SK-N-SH treated with all-trans-retinoic acid at 6 μM for 48 hours (cell line): ENCODE measurements at regions not wholly inside any gene's neighbourhood (a gene's known extent, or its start where the extent isn't known, plus 50 kb on each side); places are given as distances from the start of the nearest gene placed in this dataset.

Experiments used
- ATAC-seq: fragments of 200-7000 bp; cut with Tn5 transposase; 3 replicates; pipeline ENCODE4 v1.9.1; 2020; ENCODE audit warnings: mild to moderate bottlenecking, moderate library complexity
- ARNTL ChIP-seq: fragments of 450-650 bp; formaldehyde crosslinking; IDR thresholded peaks from 2 replicates; pipeline ENCODE4 v1.5.0; 2020; ENCODE audit warnings: low read depth, mild to moderate bottlenecking, moderate library complexity, borderline replicate concordance
- BACH2 ChIP-seq: fragments of 250-450 bp; sonication (Bioruptor Pico); IDR thresholded peaks from 2 replicates; pipeline ENCODE4 v1.9.0; 2021; ENCODE audit warnings: mild to moderate bottlenecking, borderline replicate concordance
- CSDC2 ChIP-seq: fragments of 250-450 bp; sonication (Bioruptor Pico); IDR thresholded peaks from 2 replicates; pipeline ENCODE4 v1.5.0; 2020; ENCODE audit warnings: mild to moderate bottlenecking, moderate library complexity
- ESRRG ChIP-seq: fragments of 250-450 bp; sonication (Bioruptor Pico); IDR thresholded peaks from 2 replicates; pipeline ENCODE4 v1.6.1; 2021; ENCODE audit warnings: mild to moderate bottlenecking
- GLIS3 ChIP-seq: fragments of 250-450 bp; sonication (Bioruptor Pico); IDR thresholded peaks from 2 replicates; pipeline ENCODE4 v1.5.0; 2020; ENCODE audit warnings: mild to moderate bottlenecking, moderate library complexity
- ISL1 ChIP-seq: fragments of 250-450 bp; sonication (Bioruptor Pico); IDR thresholded peaks from 2 replicates; pipeline ENCODE4 v2.1.2; 2022; ENCODE audit warnings: mild to moderate bottlenecking, moderate library complexity
- OSR1 ChIP-seq: fragments of 250-450 bp; sonication (Bioruptor Pico); IDR thresholded peaks from 2 replicates; pipeline ENCODE4 v1.8.0; 2022; ENCODE audit warnings: moderate library complexity, mild to moderate bottlenecking, inconsistent platforms
- POU6F1 ChIP-seq: fragments of 250-450 bp; sonication (Bioruptor Pico); IDR thresholded peaks from 2 replicates; pipeline ENCODE4 v1.8.0; 2021; ENCODE audit warnings: low read depth, mild to moderate bottlenecking, moderate library complexity, borderline replicate concordance
- PPARA ChIP-seq: fragments of 250-450 bp; sonication (Bioruptor Pico); IDR thresholded peaks from 2 replicates; pipeline ENCODE4 v1.5.0; 2020; ENCODE audit warnings: mild to moderate bottlenecking, borderline replicate concordance
- RARB ChIP-seq: fragments of 250-450 bp; sonication (Bioruptor Pico); IDR thresholded peaks from 2 replicates; pipeline ENCODE4 v1.8.0; 2021; ENCODE audit warnings: mild to moderate bottlenecking, moderate library complexity
- TOX ChIP-seq: fragments of 250-450 bp; sonication (Bioruptor Pico); IDR thresholded peaks from 2 replicates; pipeline ENCODE4 v1.8.0; 2021; ENCODE audit warnings: mild to moderate bottlenecking, moderate library complexity, borderline replicate concordance
- TSHZ2 ChIP-seq: fragments of 250-450 bp; sonication (Bioruptor Pico); IDR thresholded peaks from 2 replicates; pipeline ENCODE4 v1.5.0; 2020; ENCODE audit warnings: mild to moderate bottlenecking, moderate library complexity
- ZC3H10 ChIP-seq: fragments of 250-450 bp; sonication (Bioruptor Pico); IDR thresholded peaks from 2 replicates; pipeline ENCODE4 v1.5.1; 2021; ENCODE audit warnings: mild to moderate bottlenecking, moderate library complexity
- ZFP3 ChIP-seq: fragments of 250-450 bp; sonication (Bioruptor Pico); IDR thresholded peaks from 2 replicates; pipeline ENCODE4 v1.5.0; 2020; ENCODE audit warnings: mild to moderate bottlenecking, moderate library complexity
- ZFP30 ChIP-seq: fragments of 450-650 bp; formaldehyde crosslinking; IDR thresholded peaks from 2 replicates; pipeline ENCODE4 v1.5.0; 2022; ENCODE audit warnings: mild to moderate bottlenecking, moderate library complexity
- ZNF565 ChIP-seq: fragments of 450-650 bp; formaldehyde crosslinking; conservative IDR thresholded peaks from 2 replicates; pipeline ENCODE4 v1.5.0; 2020; ENCODE audit warnings: low read depth, mild to moderate bottlenecking, moderate library complexity
- ZNF70 ChIP-seq: fragments of 450-650 bp; formaldehyde crosslinking; IDR thresholded peaks from 2 replicates; pipeline ENCODE4 v1.5.0; 2020; ENCODE audit warnings: mild to moderate bottlenecking, moderate library complexity
- ZNF8 ChIP-seq: fragments of 450-650 bp; formaldehyde crosslinking; IDR thresholded peaks from 2 replicates; pipeline ENCODE4 v1.5.0; 2020; ENCODE audit warnings: mild to moderate bottlenecking, moderate library complexity
- TF ChIP-seq, protein P1 (sequence below): fragments of 250-450 bp; sonication (Bioruptor Pico); IDR thresholded peaks from 2 replicates; pipeline ENCODE4 v1.5.1; 2020; ENCODE audit warnings: low read depth, mild to moderate bottlenecking, moderate library complexity
- TF ChIP-seq, protein P2 (sequence below): fragments of 250-450 bp; sonication (Bioruptor Pico); IDR thresholded peaks from 2 replicates; pipeline ENCODE4 v1.8.0; 2020; ENCODE audit warnings: mild to moderate bottlenecking, moderate library complexity, borderline replicate concordance
- TF ChIP-seq, protein P3 (sequence below): fragments of 250-450 bp; sonication (Bioruptor Pico); IDR thresholded peaks from 2 replicates; pipeline ENCODE4 v1.5.1; 2021; ENCODE audit warnings: mild to moderate bottlenecking, moderate library complexity

GRCh38 chr4:81665649-81666048 is 193.9 kb upstream of the RASGEF1B start (continued):
- TF ChIP-seq, protein P1, sequence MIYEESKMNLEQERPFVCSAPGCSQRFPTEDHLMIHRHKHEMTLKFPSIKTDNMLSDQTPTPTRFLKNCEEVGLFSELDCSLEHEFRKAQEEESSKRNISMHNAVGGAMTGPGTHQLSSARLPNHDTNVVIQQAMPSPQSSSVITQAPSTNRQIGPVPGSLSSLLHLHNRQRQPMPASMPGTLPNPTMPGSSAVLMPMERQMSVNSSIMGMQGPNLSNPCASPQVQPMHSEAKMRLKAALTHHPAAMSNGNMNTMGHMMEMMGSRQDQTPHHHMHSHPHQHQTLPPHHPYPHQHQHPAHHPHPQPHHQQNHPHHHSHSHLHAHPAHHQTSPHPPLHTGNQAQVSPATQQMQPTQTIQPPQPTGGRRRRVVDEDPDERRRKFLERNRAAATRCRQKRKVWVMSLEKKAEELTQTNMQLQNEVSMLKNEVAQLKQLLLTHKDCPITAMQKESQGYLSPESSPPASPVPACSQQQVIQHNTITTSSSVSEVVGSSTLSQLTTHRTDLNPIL (CRISPR knock-in tag): no peak
- TF ChIP-seq OSR1 (CRISPR knock-in tag) (no peak), ISL1 (no peak), ZNF565 (CRISPR knock-in tag) (no peak), ZC3H10 (CRISPR knock-in tag) (no peak), PPARA (CRISPR knock-in tag) (no peak), POU6F1 (CRISPR knock-in tag) (no peak)

DNA sequence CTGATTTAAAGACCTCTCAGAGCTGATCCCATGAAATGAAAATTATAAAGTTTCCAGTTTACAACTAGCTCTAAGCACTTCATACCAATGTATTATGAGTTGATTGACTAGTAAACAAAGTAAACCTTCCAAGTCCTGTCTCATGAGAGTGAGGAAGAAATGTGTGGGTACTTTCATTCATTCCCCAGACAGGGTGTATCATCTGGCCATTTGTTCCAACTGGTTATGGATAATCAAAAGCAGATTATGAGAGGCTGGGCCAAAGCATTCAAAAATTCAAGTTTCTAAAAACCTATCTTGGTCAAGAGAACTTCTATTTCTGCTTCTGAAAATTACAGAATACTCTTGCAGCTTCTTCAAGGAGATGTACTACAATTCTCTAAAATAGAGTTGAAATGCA is 193.3 kb upstream of the RASGEF1B start:
- no peak for ATAC-seq
- TF ChIP-seq TSHZ2 (no peak), ZFP30 (no peak), ISL1 (no peak), ARNTL (CRISPR knock-in tag) (no peak), ZNF8 (no peak), ZFP3 (CRISPR knock-in tag) (no peak), TOX (CRISPR knock-in tag) (no peak)
- TF ChIP-seq, protein P2, sequence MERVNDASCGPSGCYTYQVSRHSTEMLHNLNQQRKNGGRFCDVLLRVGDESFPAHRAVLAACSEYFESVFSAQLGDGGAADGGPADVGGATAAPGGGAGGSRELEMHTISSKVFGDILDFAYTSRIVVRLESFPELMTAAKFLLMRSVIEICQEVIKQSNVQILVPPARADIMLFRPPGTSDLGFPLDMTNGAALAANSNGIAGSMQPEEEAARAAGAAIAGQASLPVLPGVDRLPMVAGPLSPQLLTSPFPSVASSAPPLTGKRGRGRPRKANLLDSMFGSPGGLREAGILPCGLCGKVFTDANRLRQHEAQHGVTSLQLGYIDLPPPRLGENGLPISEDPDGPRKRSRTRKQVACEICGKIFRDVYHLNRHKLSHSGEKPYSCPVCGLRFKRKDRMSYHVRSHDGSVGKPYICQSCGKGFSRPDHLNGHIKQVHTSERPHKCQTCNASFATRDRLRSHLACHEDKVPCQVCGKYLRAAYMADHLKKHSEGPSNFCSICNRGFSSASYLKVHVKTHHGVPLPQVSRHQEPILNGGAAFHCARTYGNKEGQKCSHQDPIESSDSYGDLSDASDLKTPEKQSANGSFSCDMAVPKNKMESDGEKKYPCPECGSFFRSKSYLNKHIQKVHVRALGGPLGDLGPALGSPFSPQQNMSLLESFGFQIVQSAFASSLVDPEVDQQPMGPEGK (CRISPR knock-in tag): no peak

GRCh38 chr4:81664079-81664478 is 192.4 kb upstream of the RASGEF1B start:
- TF ChIP-seq OSR1 (CRISPR knock-in tag): no peak
- no peak for ATAC-seq

DNA sequence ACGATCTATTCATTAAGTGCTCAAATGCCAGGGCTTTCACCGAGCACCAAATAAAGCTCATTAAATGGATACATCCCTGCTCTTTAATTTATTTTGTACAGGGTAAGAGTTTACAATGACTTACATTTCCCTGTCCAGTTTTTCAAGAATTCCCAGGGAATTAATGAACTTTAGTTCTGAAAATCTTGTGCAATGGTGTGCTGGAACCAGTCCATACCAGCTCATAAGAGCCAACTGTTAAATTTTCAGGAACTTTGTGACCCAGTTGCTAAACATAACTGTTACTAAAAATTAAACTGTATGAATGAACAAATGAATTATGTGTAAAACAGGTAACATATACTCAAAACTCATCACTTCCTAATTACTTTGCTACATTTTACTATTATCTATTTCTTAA is 191.7 kb upstream of the RASGEF1B start:
- ATAC-seq: no peak
- TF ChIP-seq TOX (CRISPR knock-in tag) (no peak), GLIS3 (CRISPR knock-in tag) (no peak), PPARA (CRISPR knock-in tag) (no peak), CSDC2 (CRISPR knock-in tag) (no peak), ESRRG (CRISPR knock-in tag) (no peak), OSR1 (CRISPR knock-in tag) (no peak)
- TF ChIP-seq, protein P3, sequence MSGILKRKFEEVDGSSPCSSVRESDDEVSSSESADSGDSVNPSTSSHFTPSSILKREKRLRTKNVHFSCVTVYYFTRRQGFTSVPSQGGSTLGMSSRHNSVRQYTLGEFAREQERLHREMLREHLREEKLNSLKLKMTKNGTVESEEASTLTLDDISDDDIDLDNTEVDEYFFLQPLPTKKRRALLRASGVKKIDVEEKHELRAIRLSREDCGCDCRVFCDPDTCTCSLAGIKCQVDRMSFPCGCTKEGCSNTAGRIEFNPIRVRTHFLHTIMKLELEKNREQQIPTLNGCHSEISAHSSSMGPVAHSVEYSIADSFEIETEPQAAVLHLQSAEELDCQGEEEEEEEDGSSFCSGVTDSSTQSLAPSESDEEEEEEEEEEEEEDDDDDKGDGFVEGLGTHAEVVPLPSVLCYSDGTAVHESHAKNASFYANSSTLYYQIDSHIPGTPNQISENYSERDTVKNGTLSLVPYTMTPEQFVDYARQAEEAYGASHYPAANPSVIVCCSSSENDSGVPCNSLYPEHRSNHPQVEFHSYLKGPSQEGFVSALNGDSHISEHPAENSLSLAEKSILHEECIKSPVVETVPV (CRISPR knock-in tag): no peak

GRCh38 chr4:81659051-81659450 is 187.3 kb upstream of the RASGEF1B start:
- no peak for ATAC-seq
- TF ChIP-seq GLIS3 (CRISPR knock-in tag) (no peak), ESRRG (CRISPR knock-in tag) (no peak), ZNF70 (CRISPR knock-in tag) (no peak), TOX (CRISPR knock-in tag) (no peak), PPARA (CRISPR knock-in tag) (no peak), ARNTL (CRISPR knock-in tag) (no peak), ZFP30 (no peak), BACH2 (CRISPR knock-in tag) (no peak), ZNF8 (no peak), RARB (CRISPR knock-in tag) (no peak)
- TF ChIP-seq, protein P1 (CRISPR knock-in tag): no peak
- TF ChIP-seq, protein P2 (CRISPR knock-in tag): no peak
